SK-N-SH treated with all-trans-retinoic acid at 6 μM for 48 hours (cell line): ENCODE measurements at regions not wholly inside any gene's neighbourhood (a gene's known extent, or its start where the extent isn't known, plus 50 kb on each side); places are given as distances from the start of the nearest gene placed in this dataset.
A peak's percentile ranks its signal among the peaks of the same experiment; 100 is the strongest.

Source experiments
- ATAC-seq: fragments of 200-7000 bp; cut with Tn5 transposase; 3 replicates; pipeline ENCODE4 v1.9.1; 2020; ENCODE audit warnings: mild to moderate bottlenecking, moderate library complexity
- ARNTL ChIP-seq: fragments of 450-650 bp; formaldehyde crosslinking; IDR thresholded peaks from 2 replicates; pipeline ENCODE4 v1.5.0; 2020; ENCODE audit warnings: low read depth, mild to moderate bottlenecking, moderate library complexity, borderline replicate concordance
- CREB5 ChIP-seq: fragments of 250-450 bp; sonication (Bioruptor Pico); IDR thresholded peaks from 2 replicates; pipeline ENCODE4 v1.5.1; 2020; ENCODE audit warnings: low read depth, mild to moderate bottlenecking, moderate library complexity
- CSDC2 ChIP-seq: fragments of 250-450 bp; sonication (Bioruptor Pico); IDR thresholded peaks from 2 replicates; pipeline ENCODE4 v1.5.0; 2020; ENCODE audit warnings: mild to moderate bottlenecking, moderate library complexity
- CSRNP3 ChIP-seq: fragments of 250-450 bp; sonication (Bioruptor Pico); IDR thresholded peaks from 2 replicates; pipeline ENCODE4 v1.5.1; 2021; ENCODE audit warnings: mild to moderate bottlenecking, moderate library complexity
- ESRRG ChIP-seq: fragments of 250-450 bp; sonication (Bioruptor Pico); IDR thresholded peaks from 2 replicates; pipeline ENCODE4 v1.6.1; 2021; ENCODE audit warnings: mild to moderate bottlenecking
- GLIS3 ChIP-seq: fragments of 250-450 bp; sonication (Bioruptor Pico); IDR thresholded peaks from 2 replicates; pipeline ENCODE4 v1.5.0; 2020; ENCODE audit warnings: mild to moderate bottlenecking, moderate library complexity
- ISL1 ChIP-seq: fragments of 250-450 bp; sonication (Bioruptor Pico); IDR thresholded peaks from 2 replicates; pipeline ENCODE4 v2.1.2; 2022; ENCODE audit warnings: mild to moderate bottlenecking, moderate library complexity
- PPARA ChIP-seq: fragments of 250-450 bp; sonication (Bioruptor Pico); IDR thresholded peaks from 2 replicates; pipeline ENCODE4 v1.5.0; 2020; ENCODE audit warnings: mild to moderate bottlenecking, borderline replicate concordance
- RARB ChIP-seq: fragments of 250-450 bp; sonication (Bioruptor Pico); IDR thresholded peaks from 2 replicates; pipeline ENCODE4 v1.8.0; 2021; ENCODE audit warnings: mild to moderate bottlenecking, moderate library complexity
- SNAI2 ChIP-seq: fragments of 250-450 bp; sonication (Bioruptor Pico); IDR thresholded peaks from 2 replicates; pipeline ENCODE4 v1.5.0; 2020; ENCODE audit warnings: mild to moderate bottlenecking, moderate library complexity
- TOX ChIP-seq: fragments of 250-450 bp; sonication (Bioruptor Pico); IDR thresholded peaks from 2 replicates; pipeline ENCODE4 v1.8.0; 2021; ENCODE audit warnings: mild to moderate bottlenecking, moderate library complexity, borderline replicate concordance
- ZC3H10 ChIP-seq: fragments of 250-450 bp; sonication (Bioruptor Pico); IDR thresholded peaks from 2 replicates; pipeline ENCODE4 v1.5.1; 2021; ENCODE audit warnings: mild to moderate bottlenecking, moderate library complexity
- ZFP3 ChIP-seq: fragments of 250-450 bp; sonication (Bioruptor Pico); IDR thresholded peaks from 2 replicates; pipeline ENCODE4 v1.5.0; 2020; ENCODE audit warnings: mild to moderate bottlenecking, moderate library complexity
- ZFP30 ChIP-seq: fragments of 450-650 bp; formaldehyde crosslinking; IDR thresholded peaks from 2 replicates; pipeline ENCODE4 v1.5.0; 2022; ENCODE audit warnings: mild to moderate bottlenecking, moderate library complexity
- ZNF565 ChIP-seq: fragments of 450-650 bp; formaldehyde crosslinking; conservative IDR thresholded peaks from 2 replicates; pipeline ENCODE4 v1.5.0; 2020; ENCODE audit warnings: low read depth, mild to moderate bottlenecking, moderate library complexity
- ZNF70 ChIP-seq: fragments of 450-650 bp; formaldehyde crosslinking; IDR thresholded peaks from 2 replicates; pipeline ENCODE4 v1.5.0; 2020; ENCODE audit warnings: mild to moderate bottlenecking, moderate library complexity
- ZNF8 ChIP-seq: fragments of 450-650 bp; formaldehyde crosslinking; IDR thresholded peaks from 2 replicates; pipeline ENCODE4 v1.5.0; 2020; ENCODE audit warnings: mild to moderate bottlenecking, moderate library complexity
- TF ChIP-seq, protein P1 (sequence below): fragments of 250-450 bp; sonication (Bioruptor Pico); IDR thresholded peaks from 2 replicates; pipeline ENCODE4 v1.8.0; 2021; ENCODE audit warnings: low read depth, mild to moderate bottlenecking, moderate library complexity, borderline replicate concordance
- TF ChIP-seq, protein P2 (sequence below): fragments of 250-450 bp; sonication (Bioruptor Pico); IDR thresholded peaks from 2 replicates; pipeline ENCODE4 v1.5.0; 2020; ENCODE audit warnings: mild to moderate bottlenecking, moderate library complexity

- TF ChIP-seq RARB (no peak), ARNTL (no peak), ZNF8 (CRISPR knock-in tag) (no peak), SNAI2 (CRISPR knock-in tag) (no peak), ESRRG (CRISPR knock-in tag) (no peak), CSDC2 (CRISPR knock-in tag) (no peak), ZFP3 (CRISPR knock-in tag) (no peak)
- TF ChIP-seq, protein P1, sequence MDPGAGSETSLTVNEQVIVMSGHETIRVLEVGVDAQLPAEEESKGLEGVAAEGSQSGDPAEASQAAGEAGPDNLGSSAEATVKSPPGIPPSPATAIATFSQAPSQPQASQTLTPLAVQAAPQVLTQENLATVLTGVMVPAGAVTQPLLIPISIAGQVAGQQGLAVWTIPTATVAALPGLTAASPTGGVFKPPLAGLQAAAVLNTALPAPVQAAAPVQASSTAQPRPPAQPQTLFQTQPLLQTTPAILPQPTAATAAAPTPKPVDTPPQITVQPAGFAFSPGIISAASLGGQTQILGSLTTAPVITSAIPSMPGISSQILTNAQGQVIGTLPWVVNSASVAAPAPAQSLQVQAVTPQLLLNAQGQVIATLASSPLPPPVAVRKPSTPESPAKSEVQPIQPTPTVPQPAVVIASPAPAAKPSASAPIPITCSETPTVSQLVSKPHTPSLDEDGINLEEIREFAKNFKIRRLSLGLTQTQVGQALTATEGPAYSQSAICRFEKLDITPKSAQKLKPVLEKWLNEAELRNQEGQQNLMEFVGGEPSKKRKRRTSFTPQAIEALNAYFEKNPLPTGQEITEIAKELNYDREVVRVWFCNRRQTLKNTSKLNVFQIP (CRISPR knock-in tag) = no peak
- ATAC-seq = no peak
Observed at GRCh38 chr2:12587228-12587627, 129.5 kb upstream of the TRIB2 start.

GRCh38 chr2:12587729-12588522, 128.8 kb upstream of the TRIB2 start:
- peak; percentile 100 for ATAC-seq
- TF ChIP-seq PPARA (CRISPR knock-in tag) (no peak), CSDC2 (CRISPR knock-in tag) (no peak), SNAI2 (CRISPR knock-in tag) (no peak), ISL1 (CRISPR knock-in tag) (peak; percentile 39), ZNF70 (CRISPR knock-in tag) (no peak), ZNF8 (CRISPR knock-in tag) (no peak)
- TF ChIP-seq, all 23 proteins: peak for 1

- TF ChIP-seq SNAI2 (CRISPR knock-in tag) (no peak), ZNF8 (CRISPR knock-in tag) (no peak), ZNF565 (CRISPR knock-in tag) (no peak), ZNF70 (CRISPR knock-in tag) (no peak), CSDC2 (CRISPR knock-in tag) (no peak), TOX (CRISPR knock-in tag) (no peak), ZC3H10 (CRISPR knock-in tag) (no peak), CREB5 (no peak), CSRNP3 (CRISPR knock-in tag) (no peak)
- TF ChIP-seq, protein P2, sequence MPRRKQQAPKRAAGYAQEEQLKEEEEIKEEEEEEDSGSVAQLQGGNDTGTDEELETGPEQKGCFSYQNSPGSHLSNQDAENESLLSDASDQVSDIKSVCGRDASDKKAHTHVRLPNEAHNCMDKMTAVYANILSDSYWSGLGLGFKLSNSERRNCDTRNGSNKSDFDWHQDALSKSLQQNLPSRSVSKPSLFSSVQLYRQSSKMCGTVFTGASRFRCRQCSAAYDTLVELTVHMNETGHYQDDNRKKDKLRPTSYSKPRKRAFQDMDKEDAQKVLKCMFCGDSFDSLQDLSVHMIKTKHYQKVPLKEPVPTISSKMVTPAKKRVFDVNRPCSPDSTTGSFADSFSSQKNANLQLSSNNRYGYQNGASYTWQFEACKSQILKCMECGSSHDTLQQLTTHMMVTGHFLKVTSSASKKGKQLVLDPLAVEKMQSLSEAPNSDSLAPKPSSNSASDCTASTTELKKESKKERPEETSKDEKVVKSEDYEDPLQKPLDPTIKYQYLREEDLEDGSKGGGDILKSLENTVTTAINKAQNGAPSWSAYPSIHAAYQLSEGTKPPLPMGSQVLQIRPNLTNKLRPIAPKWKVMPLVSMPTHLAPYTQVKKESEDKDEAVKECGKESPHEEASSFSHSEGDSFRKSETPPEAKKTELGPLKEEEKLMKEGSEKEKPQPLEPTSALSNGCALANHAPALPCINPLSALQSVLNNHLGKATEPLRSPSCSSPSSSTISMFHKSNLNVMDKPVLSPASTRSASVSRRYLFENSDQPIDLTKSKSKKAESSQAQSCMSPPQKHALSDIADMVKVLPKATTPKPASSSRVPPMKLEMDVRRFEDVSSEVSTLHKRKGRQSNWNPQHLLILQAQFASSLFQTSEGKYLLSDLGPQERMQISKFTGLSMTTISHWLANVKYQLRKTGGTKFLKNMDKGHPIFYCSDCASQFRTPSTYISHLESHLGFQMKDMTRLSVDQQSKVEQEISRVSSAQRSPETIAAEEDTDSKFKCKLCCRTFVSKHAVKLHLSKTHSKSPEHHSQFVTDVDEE = no peak
- TF ChIP-seq, protein P1 (CRISPR knock-in tag) = no peak
- no peak for ATAC-seq
Observed at GRCh38 chr2:12588986-12589385, 127.8 kb upstream of the TRIB2 start.

DNA sequence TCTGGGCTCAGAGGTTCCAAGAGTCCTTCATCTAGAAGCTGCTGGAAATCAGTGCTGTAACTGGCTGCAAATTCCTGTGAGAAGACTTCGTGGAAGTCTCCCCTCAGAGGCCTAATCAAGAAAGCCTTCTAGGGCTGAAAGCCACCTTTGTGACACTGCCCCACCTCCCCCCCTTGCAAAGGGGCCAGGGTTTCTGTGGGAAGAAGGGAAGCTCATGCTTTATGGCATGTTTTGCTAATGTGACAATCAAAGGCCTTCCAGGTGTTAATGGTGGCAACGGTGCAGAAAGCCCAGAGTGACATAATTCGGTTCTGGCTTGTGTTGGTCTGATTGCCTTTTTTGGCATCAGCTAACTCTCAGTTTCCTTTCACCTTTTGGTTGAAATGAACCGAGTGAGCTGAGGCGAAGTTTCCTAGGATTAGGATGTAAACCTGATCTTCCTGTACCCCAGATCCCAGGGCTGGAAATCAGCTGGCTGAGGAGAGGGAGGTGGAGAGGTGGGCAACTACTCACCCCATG, 126.9 kb upstream of the TRIB2 start:
- ATAC-seq = no peak
- TF ChIP-seq SNAI2 (CRISPR knock-in tag) = no peak
- TF ChIP-seq GLIS3 = no peak
- TF ChIP-seq RARB = no peak
- no peak for TF ChIP-seq ZNF8 (CRISPR knock-in tag)
- TF ChIP-seq ZFP30 = no peak
- TF ChIP-seq, protein P1 (CRISPR knock-in tag) = no peak
- TF ChIP-seq, protein P2 = no peak
- TF ChIP-seq CREB5 = no peak
